Endothelial cell of umbilical vein (primary cell): ENCODE measurements at regions not wholly inside any gene's neighbourhood (a gene's known extent, or its start where the extent isn't known, plus 50 kb on each side); places are given as distances from the start of the nearest gene placed in this dataset.

Source experiments
- EZH2 ChIP-seq: IDR thresholded peaks from 2 replicates; pipeline ENCODE4 v1.6.1; 2012; ENCODE audit warnings: borderline replicate concordance, low read depth, mild to moderate bottlenecking, moderate library complexity, low read length, inconsistent platforms; ENCODE audit not compliant: severe bottlenecking
- FOS ChIP-seq: IDR thresholded peaks from 2 replicates; pipeline ENCODE4 v1.6.1; 2011; ENCODE audit warnings: mild to moderate bottlenecking, low read length, moderate library complexity, borderline replicate concordance; ENCODE audit not compliant: insufficient read depth
- JUN ChIP-seq: IDR thresholded peaks from 2 replicates; pipeline ENCODE4 v1.6.1; 2011; ENCODE audit warnings: borderline replicate concordance, low read depth; ENCODE audit not compliant: insufficient read length, insufficient read depth
- POLR2A ChIP-seq: IDR thresholded peaks from 2 replicates; pipeline ENCODE4 v1.6.1; 2012; ENCODE audit warnings: low read depth, mild to moderate bottlenecking, control low read depth, low read length
- POLR2AphosphoS5 ChIP-seq: IDR thresholded peaks from 2 replicates; pipeline ENCODE4 v1.6.1; 2012; ENCODE audit warnings: low read depth, mild to moderate bottlenecking, control low read depth, low read length, moderate library complexity; ENCODE audit not compliant: insufficient read depth
- TF ChIP-seq, protein P1 (sequence below), 2 donors: IDR thresholded peaks; 1 replicate in 1 of 2; 2 replicates in 1 of 2; pipeline ENCODE4 v1.5.1; 2011; ENCODE audit warnings: low read length in 2 of 2, mild to moderate bottlenecking in 2 of 2, moderate library complexity in 2 of 2, control low read depth in 1 of 2, inconsistent platforms in 1 of 2, low read depth in 1 of 2; ENCODE audit not compliant: insufficient read depth in 1 of 2; ENCODE audit errors: extremely low read depth in 1 of 2
- TF ChIP-seq, protein P2 (sequence below): IDR thresholded peaks from 2 replicates; pipeline ENCODE4 v1.6.1; 2011; ENCODE audit not compliant: insufficient read depth, insufficient read length

DNA sequence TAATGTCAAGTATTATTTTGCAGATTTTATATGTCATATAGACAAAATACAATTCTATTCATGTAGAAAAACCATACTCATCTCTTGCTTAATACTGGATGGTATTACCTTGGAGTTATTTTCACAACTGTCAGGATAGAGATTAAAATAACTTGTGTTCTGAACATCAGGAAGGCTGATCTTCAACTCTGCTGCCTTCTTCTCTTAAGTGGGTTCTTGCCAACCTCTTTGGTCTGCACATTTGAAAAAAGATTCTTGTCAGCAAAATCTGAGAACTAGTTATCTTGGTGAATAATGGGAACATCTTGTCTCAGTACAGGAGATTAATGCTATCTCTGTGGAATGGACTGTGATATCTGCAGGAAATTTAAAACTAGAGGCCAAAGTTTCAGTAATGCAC lies 95.2 kb upstream of the FAM216B start:
- TF ChIP-seq EZH2 (no peak), FOS (no peak), POLR2A (no peak), POLR2AphosphoS5 (no peak), JUN (no peak)
- TF ChIP-seq, protein P1, sequence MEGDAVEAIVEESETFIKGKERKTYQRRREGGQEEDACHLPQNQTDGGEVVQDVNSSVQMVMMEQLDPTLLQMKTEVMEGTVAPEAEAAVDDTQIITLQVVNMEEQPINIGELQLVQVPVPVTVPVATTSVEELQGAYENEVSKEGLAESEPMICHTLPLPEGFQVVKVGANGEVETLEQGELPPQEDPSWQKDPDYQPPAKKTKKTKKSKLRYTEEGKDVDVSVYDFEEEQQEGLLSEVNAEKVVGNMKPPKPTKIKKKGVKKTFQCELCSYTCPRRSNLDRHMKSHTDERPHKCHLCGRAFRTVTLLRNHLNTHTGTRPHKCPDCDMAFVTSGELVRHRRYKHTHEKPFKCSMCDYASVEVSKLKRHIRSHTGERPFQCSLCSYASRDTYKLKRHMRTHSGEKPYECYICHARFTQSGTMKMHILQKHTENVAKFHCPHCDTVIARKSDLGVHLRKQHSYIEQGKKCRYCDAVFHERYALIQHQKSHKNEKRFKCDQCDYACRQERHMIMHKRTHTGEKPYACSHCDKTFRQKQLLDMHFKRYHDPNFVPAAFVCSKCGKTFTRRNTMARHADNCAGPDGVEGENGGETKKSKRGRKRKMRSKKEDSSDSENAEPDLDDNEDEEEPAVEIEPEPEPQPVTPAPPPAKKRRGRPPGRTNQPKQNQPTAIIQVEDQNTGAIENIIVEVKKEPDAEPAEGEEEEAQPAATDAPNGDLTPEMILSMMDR (IDR thresholded peaks at IDR 0.05; ENCODE audit: extremely low read depth in 1 of 2, insufficient read depth in 1 of 2, low read depth in 1 of 2, low read length in 2 of 2) = no peak
- TF ChIP-seq, protein P2, sequence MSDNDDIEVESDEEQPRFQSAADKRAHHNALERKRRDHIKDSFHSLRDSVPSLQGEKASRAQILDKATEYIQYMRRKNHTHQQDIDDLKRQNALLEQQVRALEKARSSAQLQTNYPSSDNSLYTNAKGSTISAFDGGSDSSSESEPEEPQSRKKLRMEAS = no peak
